ENCODE measurements at regions not wholly inside any gene's neighbourhood (a gene's known extent, or its start where the extent isn't known, plus 50 kb on each side); places are given as distances from the start of the nearest gene placed in this dataset.

- H3K4me1 ChIP-seq, result no peaks in the 10 kb centered on the region
- TF ChIP-seq CTCF (IDR thresholded peaks at IDR 0.05), result no peak
- H3K9me3 ChIP-seq, result peaks cover 4% of the 10 kb centered on the region
- no peaks in the 10 kb centered on the region for H3K36me3 ChIP-seq (ENCODE audit: insufficient read depth in 1 of 2, low read depth in 1 of 2)
- no peak overlapping the region for H3K4me3 ChIP-seq
- no peak overlapping the region for H3K27ac ChIP-seq
- ATAC-seq (no peak), DNase-seq (no peak)
- H3K27me3 ChIP-seq (ENCODE audit: insufficient read depth in 3 of 3, low read length in 2 of 3), result no peaks in the 10 kb centered on the region
- WGBS, 3 donors, result 75 to 83% (median 77%) methylated on average over 1 of the region's 1 CpG
- intact Hi-C loops (cut with DNase I), result no loop called here
These were observed 149.4 kb downstream of the FAT4 start for GRCh38 chr4:125464146-125464545.

- H3K9me3 ChIP-seq, result no peaks in the 10 kb centered on the region
- intact Hi-C loops (cut with DNase I), result no loop called here
These were observed 166.7 kb downstream of the FAT4 start for GRCh38 chr4:125481334-125482045.

GRCh38 chr4:125482822-125483221, 168.1 kb downstream of the FAT4 start:
- TF ChIP-seq CTCF (IDR thresholded peaks at IDR 0.05), result no peak
- H3K27me3 ChIP-seq (ENCODE audit: insufficient read depth in 3 of 3, low read length in 2 of 3), result no peaks in the 10 kb centered on the region
- ATAC-seq (no peak), DNase-seq (no peak)
- H3K27ac ChIP-seq, result no peak overlapping the region
- H3K9me3 ChIP-seq, result no peaks in the 10 kb centered on the region
- peaks cover 0 to 28% of the 10 kb centered on the region in 2 donors for H3K36me3 ChIP-seq (ENCODE audit: insufficient read depth in 1 of 2, low read depth in 1 of 2)
- WGBS, 3 donors, result 67 to 97% (median 73%) methylated on average over 3 of the region's 3 CpGs
- no peaks in the 10 kb centered on the region for H3K4me1 ChIP-seq
- no peak overlapping the region for H3K4me3 ChIP-seq
- intact Hi-C loops (cut with DNase I), result no loop called here

More at GRCh38 chr4:125481334-125482045, 166.7 kb downstream of the FAT4 start:
- DNase-seq (no peak), ATAC-seq (no peak)
- no peak for TF ChIP-seq CTCF (IDR thresholded peaks at IDR 0.05)
- H3K36me3 ChIP-seq (ENCODE audit: insufficient read depth in 1 of 2, low read depth in 1 of 2), result peaks cover 0 to 21% of the 10 kb centered on the region in 2 donors
- 77 to 83% (median 82%) methylated on average over 9 of the region's 9 CpGs for WGBS, 3 donors
- no peak overlapping the region for H3K4me3 ChIP-seq
- H3K27me3 ChIP-seq (ENCODE audit: insufficient read depth in 3 of 3, low read length in 2 of 3), result no peaks in the 10 kb centered on the region
- no peak overlapping the region for H3K27ac ChIP-seq
- H3K4me1 ChIP-seq, result no peaks in the 10 kb centered on the region

- Histone ChIP-seq H3K27me3 (ENCODE audit: insufficient read depth in 3 of 3, low read length in 2 of 3) (no peaks in the 10 kb centered on the region), H3K4me3 (no peak overlapping the region), H3K9me3 (no peaks in the 10 kb centered on the region), H3K27ac (no peak overlapping the region), H3K36me3 (ENCODE audit: insufficient read depth in 1 of 2, low read depth in 1 of 2) (peaks cover 0 to 33% of the 10 kb centered on the region in 2 donors), H3K4me1 (no peaks in the 10 kb centered on the region)
- DNase-seq, result no peak
- WGBS, 3 donors, result 78 to 90% (median 81%) methylated on average over 3 of the region's 3 CpGs
- ATAC-seq, result no peak
- TF ChIP-seq CTCF (IDR thresholded peaks at IDR 0.05), result no peak
- intact Hi-C loops (cut with DNase I), result no loop called here
These were observed 168.5 kb downstream of the FAT4 start for GRCh38 chr4:125483278-125483677.

- Histone ChIP-seq H3K4me1 (no peaks in the 10 kb centered on the region), H3K27me3 (ENCODE audit: insufficient read depth in 3 of 3, low read length in 2 of 3) (no peaks in the 10 kb centered on the region), H3K4me3 (no peak overlapping the region), H3K9me3 (no peaks in the 10 kb centered on the region), H3K27ac (no peak overlapping the region), H3K36me3 (ENCODE audit: insufficient read depth in 1 of 2, low read depth in 1 of 2) (peaks cover 0 to 39% of the 10 kb centered on the region in 2 donors)
- DNase-seq (no peak), ATAC-seq (no peak)
- 92 to 98% (median 98%) methylated on average over 3 of the region's 3 CpGs for whole genome bisulfite sequencing, 3 donors
- intact Hi-C loops (cut with DNase I), result no loop called here
- TF ChIP-seq CTCF (IDR thresholded peaks at IDR 0.05), result no peak
These were observed 170.2 kb downstream of the FAT4 start for GRCh38 chr4:125484912-125485311.

All from psoas muscle (tissue), 7 donors.